H1 (cell line): ENCODE measurements at regions not wholly inside any gene's neighbourhood (a gene's known extent, or its start where the extent isn't known, plus 50 kb on each side); places are given as distances from the start of the nearest gene placed in this dataset.

ENCODE experiments used
- CTCF ChIA-PET: fragments of 300-600 bp; sonication (Branson Sonifier 250); formaldehyde crosslinking; loops from one replicate; lab custom pipeline; 2021; ENCODE audit not compliant: partially characterized antibody; lab: Charles Lee
- POLR2A ChIA-PET: fragments of 300-600 bp; sonication (Branson Sonifier 250); formaldehyde crosslinking; loops from one replicate; lab custom pipeline; 2021; ENCODE audit warnings: inconsistent platforms; ENCODE audit not compliant: partially characterized antibody; lab: Charles Lee
- DNase-seq, 2 experiments: peaks; one replicate each; pipeline versions ENCODE4 v3.0.0 to v3.0.0-alpha.2; 2010 to 2022; ENCODE audit warnings: low spot score in 2 of 2, low read depth in 1 of 2, mixed read lengths in 1 of 2
- FAIRE-seq: peaks from 2 replicates; lab custom pipeline; 2011; peaks lifted over from hg19 to GRCh38; lab: Jason Lieb, UNC
- H2AFZ ChIP-seq: 2 replicates; pipeline ENCODE4 v1.8.1; 2012; ENCODE audit warnings: low read length, inconsistent platforms
- H2AK5ac ChIP-seq: 2 replicates; pipeline ENCODE4 v1.6.1; 2013; ENCODE audit warnings: low read depth, low read length
- H2BK120ac ChIP-seq: replicated peaks from 2 replicates; pipeline ENCODE3; 2013; ENCODE audit warnings: low read depth, low read length, inconsistent platforms
- H2BK12ac ChIP-seq: 2 replicates; pipeline ENCODE4 v1.6.1; 2013; ENCODE audit warnings: low read depth, low read length
- H2BK15ac ChIP-seq: 2 replicates; pipeline ENCODE4 v1.6.1; 2013; ENCODE audit warnings: low read length
- H2BK20ac ChIP-seq: 2 replicates; pipeline ENCODE4 v1.6.1; 2013; ENCODE audit warnings: low read length
- H2BK5ac ChIP-seq: 2 replicates; pipeline ENCODE4 v1.6.1; 2013; ENCODE audit warnings: low read depth, low read length
- H3K14ac ChIP-seq: 2 replicates; pipeline ENCODE4 v1.6.1; 2013; ENCODE audit warnings: inconsistent platforms; ENCODE audit not compliant: insufficient read length
- H3K18ac ChIP-seq: 2 replicates; pipeline ENCODE4 v1.6.1; 2013; ENCODE audit warnings: low read length; ENCODE audit errors: extremely low read depth
- H3K23ac ChIP-seq: 2 replicates; pipeline ENCODE4 v1.6.1; 2013; ENCODE audit warnings: inconsistent platforms; ENCODE audit not compliant: insufficient read length
- H3K23me2 ChIP-seq: 2 replicates; pipeline ENCODE4 v1.6.1; 2013; ENCODE audit warnings: low read depth, low read length
- H3K27ac ChIP-seq: 2 replicates; pipeline ENCODE4 v1.6.1; 2011; ENCODE audit warnings: low read depth, low read length, inconsistent platforms
- H3K27me3 ChIP-seq, 4 experiments: replicated peaks in 1 of 4; 1 replicate in 1 of 4; 2 replicates in 3 of 4; pipeline versions ENCODE4 v1.6.1 to v1.8.1; 2011 to 2013; ENCODE audit warnings: low read length in 3 of 4, mild to moderate bottlenecking in 3 of 4, inconsistent platforms in 2 of 4, mixed read lengths in 2 of 4, moderate library complexity in 1 of 4; ENCODE audit not compliant: control insufficient read depth in 3 of 4, insufficient read depth in 3 of 4; ENCODE audit errors: extremely low read depth in 1 of 4
- H3K36me3 ChIP-seq, 4 experiments: 2 replicates each; pipeline versions ENCODE4 v1.6.1 to v1.8.1; 2011 to 2013; ENCODE audit warnings: mild to moderate bottlenecking in 4 of 4, low read length in 3 of 4, moderate library complexity in 2 of 4, control low read depth in 1 of 4, inconsistent platforms in 1 of 4; ENCODE audit not compliant: insufficient read depth in 4 of 4, control insufficient read depth in 2 of 4
- H3K4ac ChIP-seq: replicated peaks from 2 replicates; pipeline ENCODE3; 2013; ENCODE audit warnings: low read length, low read depth, mixed read lengths, inconsistent platforms; ENCODE audit not compliant: insufficient read length
- H3K4me1 ChIP-seq, 4 experiments: replicated peaks in 1 of 4; 1 replicate in 1 of 4; 2 replicates in 3 of 4; pipeline versions ENCODE4 v1.6.1 to v1.8.1; 2011 to 2013; ENCODE audit warnings: low read length in 3 of 4, inconsistent platforms in 2 of 4, mixed read lengths in 1 of 4; ENCODE audit not compliant: insufficient read depth in 4 of 4, control insufficient read depth in 3 of 4
- H3K4me2 ChIP-seq, 2 experiments: 2 replicates each; pipeline versions ENCODE4 v1.6.1 to v1.8.1; 2011 to 2013; ENCODE audit warnings: low read depth in 2 of 2, low read length in 2 of 2, control low read depth in 1 of 2, inconsistent platforms in 1 of 2, mild to moderate bottlenecking in 1 of 2; ENCODE audit not compliant: insufficient read depth in 1 of 2
- H3K4me3 ChIP-seq, 4 experiments: fragments of 200-600, 300-600 bp in 1 of 4; sonication (generic), shearing (Covaris generic), sonication (Bioruptor Twin) in 1 of 4; 2 replicates each; pipeline versions ENCODE4 v1.5.1 to v1.8.1; 2011 to 2016; ENCODE audit warnings: low read length in 4 of 4, low read depth in 3 of 4, control low read depth in 2 of 4, inconsistent platforms in 2 of 4, mild to moderate bottlenecking in 2 of 4, mixed read lengths in 1 of 4, moderate library complexity in 1 of 4; ENCODE audit not compliant: insufficient read depth in 2 of 4; ENCODE audit errors: extremely low read depth in 1 of 4
- H3K56ac ChIP-seq: replicated peaks from 2 replicates; pipeline ENCODE3; 2013; ENCODE audit warnings: low read depth, mild to moderate bottlenecking, mixed read lengths, low read length, inconsistent platforms; ENCODE audit not compliant: insufficient read length
- H3K79me1 ChIP-seq: 2 replicates; pipeline ENCODE4 v1.6.1; 2013; ENCODE audit warnings: low read depth, low read length, control low read depth
- H3K79me2 ChIP-seq, 2 experiments: 2 replicates each; pipeline versions ENCODE4 v1.6.1 to v1.8.1; 2012 to 2013; ENCODE audit warnings: low read length in 2 of 2, mild to moderate bottlenecking in 2 of 2, inconsistent platforms in 1 of 2; ENCODE audit not compliant: insufficient read depth in 2 of 2, control insufficient read depth in 1 of 2
- H3K9ac ChIP-seq, 4 experiments: replicated peaks in 1 of 4; 1 replicate in 1 of 4; 2 replicates in 3 of 4; pipeline versions ENCODE4 v1.6.1 to v1.8.1; 2011 to 2013; ENCODE audit warnings: low read depth in 3 of 4, low read length in 3 of 4, control low read depth in 2 of 4, mild to moderate bottlenecking in 2 of 4, moderate library complexity in 2 of 4, inconsistent platforms in 1 of 4; ENCODE audit errors: extremely low read depth in 1 of 4
- H3K9me3 ChIP-seq, 2 experiments: 2 replicates each; pipeline versions ENCODE4 v1.6.1 to v1.8.1; 2012 to 2013; ENCODE audit warnings: mild to moderate bottlenecking in 2 of 2, moderate library complexity in 2 of 2, control low read depth in 1 of 2, inconsistent platforms in 1 of 2, low read depth in 1 of 2, low read length in 1 of 2, mixed read lengths in 1 of 2; ENCODE audit not compliant: insufficient read depth in 2 of 2
- H4K20me1 ChIP-seq, 2 experiments: replicated peaks in 1 of 2; 2 replicates each; pipeline versions ENCODE3 to v1.8.1; 2011 to 2013; ENCODE audit warnings: inconsistent platforms in 2 of 2, low read length in 2 of 2, mild to moderate bottlenecking in 1 of 2; ENCODE audit not compliant: insufficient read depth in 2 of 2, control insufficient read depth in 1 of 2
- H4K5ac ChIP-seq: 2 replicates; pipeline ENCODE4 v1.6.1; 2013; ENCODE audit warnings: low read length, low read depth, mixed read lengths, inconsistent platforms; ENCODE audit not compliant: insufficient read length
- H4K8ac ChIP-seq: 2 replicates; pipeline ENCODE4 v1.8.0; 2013; ENCODE audit warnings: mild to moderate bottlenecking, moderate library complexity, low read length, inconsistent platforms; ENCODE audit not compliant: insufficient read depth; ENCODE audit errors: extremely low read depth
- H4K91ac ChIP-seq: replicated peaks from 2 replicates; pipeline ENCODE3; 2013; ENCODE audit warnings: low read length, mixed read lengths, inconsistent platforms; ENCODE audit not compliant: insufficient read length
- ATF3 ChIP-seq: IDR thresholded peaks from 2 replicates; pipeline ENCODE4 v1.6.1; 2011; ENCODE audit warnings: low read depth, mild to moderate bottlenecking, low read length; ENCODE audit not compliant: insufficient read depth
- CTCF ChIP-seq, 3 experiments: IDR thresholded peaks; 1 replicate in 2 of 3; 2 replicates in 1 of 3; pipeline versions ENCODE4 v1.5.1 to v1.6.1; 2011; ENCODE audit warnings: low read length in 3 of 3, mild to moderate bottlenecking in 3 of 3, inconsistent platforms in 2 of 3, low read depth in 1 of 3, moderate library complexity in 1 of 3; ENCODE audit not compliant: insufficient read depth in 1 of 3; ENCODE audit errors: control extremely low read depth in 1 of 3
- FOSL1 ChIP-seq: IDR thresholded peaks from 2 replicates; pipeline ENCODE4 v1.6.1; 2011; ENCODE audit warnings: mild to moderate bottlenecking, low read depth, low read length, moderate library complexity; ENCODE audit not compliant: insufficient read depth
- GABPA ChIP-seq: IDR thresholded peaks from 2 replicates; pipeline ENCODE4 v1.6.1; 2011; ENCODE audit warnings: mild to moderate bottlenecking, low read length, moderate library complexity, borderline replicate concordance; ENCODE audit not compliant: insufficient read depth
- NRF1 ChIP-seq: IDR thresholded peaks from 2 replicates; pipeline ENCODE4 v1.6.1; 2011; ENCODE audit warnings: mild to moderate bottlenecking, low read depth, low read length, improper control_type of control experiment
- POLR2A ChIP-seq, 2 experiments: IDR thresholded peaks; 1 replicate in 1 of 2; 2 replicates in 1 of 2; pipeline ENCODE4 v1.6.1; 2011; ENCODE audit warnings: low read depth in 2 of 2, low read length in 2 of 2, mild to moderate bottlenecking in 2 of 2; ENCODE audit errors: control extremely low read depth in 1 of 2
- SIN3A ChIP-seq, 2 experiments: IDR thresholded peaks in 1 of 2; conservative IDR thresholded peaks in 1 of 2; 2 replicates each; pipeline ENCODE4 v1.6.1; 2011 to 2012; ENCODE audit warnings: low read length in 2 of 2, improper control_type of control experiment in 1 of 2, low read depth in 1 of 2, mild to moderate bottlenecking in 1 of 2
- SIRT6 ChIP-seq: IDR thresholded peaks from one replicate; pipeline ENCODE4 v1.7.1; 2012; ENCODE audit warnings: low read length, inconsistent platforms
- TAF1 ChIP-seq: IDR thresholded peaks from 2 replicates; pipeline ENCODE4 v1.6.1; 2011; ENCODE audit warnings: mild to moderate bottlenecking, low read depth, low read length
- TCF12 ChIP-seq: IDR thresholded peaks from 2 replicates; pipeline ENCODE4 v1.6.1; 2011; ENCODE audit warnings: low read depth, mild to moderate bottlenecking, low read length
- TEAD4 ChIP-seq: IDR thresholded peaks from 2 replicates; pipeline ENCODE4 v1.6.1; 2012; ENCODE audit warnings: low read depth, low read length, inconsistent platforms, mixed read lengths

- no peak for DNase-seq
- no peak overlapping the region for H3K9ac ChIP-seq
- no peak overlapping the region for H3K23ac ChIP-seq
- no peak overlapping the region for H2BK12ac ChIP-seq
- no peak overlapping the region for H4K8ac ChIP-seq
- H4K20me1 ChIP-seq: no peaks in the 10 kb centered on the region
- H3K36me3 ChIP-seq: no peaks in the 10 kb centered on the region
- H2AK5ac ChIP-seq: no peak overlapping the region
- POLR2A ChIA-PET: no interaction called here
- no peak overlapping the region for H3K4ac ChIP-seq
- CTCF ChIA-PET: interaction anchor here (0.8 kb wide), 1 partner anchor 9 kb away, joined by 3 read pairs; no protein-coding TSS in a partner anchor
- H4K91ac ChIP-seq: no peak overlapping the region
- no peak overlapping the region for H3K14ac ChIP-seq
- H3K4me1 ChIP-seq: peaks cover 3 to 6% (median 4%) of the 10 kb centered on the region in 4 experiments; a peak in 4 of 7 replicates
- H3K79me1 ChIP-seq: no peaks in the 10 kb centered on the region
- H3K27ac ChIP-seq: no peak overlapping the region
- H2BK15ac ChIP-seq: no peak overlapping the region
- H2BK120ac ChIP-seq: no peak overlapping the region
- FAIRE-seq: no peak
- H2BK5ac ChIP-seq: no peak overlapping the region
- no peak overlapping the region for H2BK20ac ChIP-seq
- no peak overlapping the region for H3K4me2 ChIP-seq
- no peak overlapping the region for H2AFZ ChIP-seq
- no peaks in the 10 kb centered on the region for H3K79me2 ChIP-seq
- H4K5ac ChIP-seq: no peak overlapping the region
- no peaks in the 10 kb centered on the region for H3K27me3 ChIP-seq
- H3K9me3 ChIP-seq: no peaks in the 10 kb centered on the region
- no peaks in the 10 kb centered on the region for H3K23me2 ChIP-seq
- H3K56ac ChIP-seq: no peak overlapping the region
- H3K18ac ChIP-seq: no peak overlapping the region
- H3K4me3 ChIP-seq: no peak overlapping the region
- TF ChIP-seq TCF12 (no peak), POLR2A (IDR thresholded peaks at IDR 0.05; ENCODE audit: control extremely low read depth in 1 of 2, low read depth in 2 of 2, low read length in 2 of 2) (no peak), SIRT6 (no peak), GABPA (no peak), FOSL1 (no peak), SIN3A (conservative IDR thresholded peaks at IDR 0.05 in 1 of 2, IDR thresholded peaks at IDR 0.05 in 1 of 2; ENCODE audit: low read depth in 1 of 2, low read length in 2 of 2) (no peak), TAF1 (no peak), CTCF (IDR thresholded peaks at IDR 0.05; ENCODE audit: control extremely low read depth in 1 of 3, insufficient read depth in 1 of 3, low read depth in 1 of 3, low read length in 3 of 3) (no peak), NRF1 (no peak), ATF3 (no peak), TEAD4 (no peak)
Measured at GRCh38 chr1:58312971-58313563, 233.5 kb downstream of the OMA1 start.
